ENCODE measurements at regions not wholly inside any gene's neighbourhood (a gene's known extent, or its start where the extent isn't known, plus 50 kb on each side); places are given as distances from the start of the nearest gene placed in this dataset.

GRCh38 chr10:29734640-29734961, 99.8 kb upstream of the SVIL start:
- Histone ChIP-seq H3K4me2 (peak overlapping the region; percentile 96), H2AFZ (ENCODE audit: low read depth) (no peak overlapping the region), H3K9me2 (no peaks in the 10 kb centered on the region), H3K36me3 (replicated peaks in 1 of 2; ENCODE audit: control insufficient read depth in 1 of 2, insufficient read depth in 2 of 2, low read length in 1 of 2) (peaks cover 0 to 17% of the 10 kb centered on the region in 2 experiments), H3K27me3 (ENCODE audit: insufficient read depth) (no peaks in the 10 kb centered on the region), H4K20me1 (ENCODE audit: insufficient read depth) (peaks cover 42% of the 10 kb centered on the region; the same call in 1 of the 2 replicates), H3K9me3 (no peaks in the 10 kb centered on the region), H3K4me1 (ENCODE audit: control insufficient read depth in 1 of 2, insufficient read depth in 2 of 2, low read depth in 1 of 2, low read length in 1 of 2) (peaks cover 12 to 15% of the 10 kb centered on the region in 2 experiments; a peak in 1 of 4 replicates), H3K4me3 (ENCODE audit: low read depth in 2 of 2, low read length in 1 of 2) (peak overlapping the region; percentile 81 to 89), H3K27ac (ENCODE audit: low read depth in 2 of 2, low read length in 1 of 2) (peak overlapping the region in 1 of 2 experiments; percentile 86; a peak in 2 of 4 replicates), H3F3A (replicated peaks; ENCODE audit: insufficient read depth) (no peaks in the 10 kb centered on the region), H3K79me2 (ENCODE audit: insufficient read depth) (peaks cover 62% of the 10 kb centered on the region), H3K9ac (peak overlapping the region; percentile 73)
- ChIA-PET POLR2A (interaction anchor here (0.9 kb wide), 1 partner anchor 325 kb away, joined by 3 read pairs; no protein-coding TSS in a partner anchor), CTCF (interaction anchor here (0.6 to 2.6 kb wide), 12 partner anchors 9 to 268 kb away, joined by 3 to 21 read pairs (median 4); no protein-coding TSS in a partner anchor)
- DNase-seq = no peak
- TF ChIP-seq ELF1 (IDR thresholded peaks at IDR 0.05) (no peak), SIN3A (IDR thresholded peaks at IDR 0.05; ENCODE audit: borderline replicate concordance, low read depth, low read length) (peak; percentile 22; the same call in 1 of the 2 replicates)
- WGBS (ENCODE audit: low lambda C conversion rate) = 69% methylated on average over 10 of the region's 10 CpGs

GRCh38 chr10:29733323-29733722, 98.6 kb upstream of the SVIL start:
- WGBS (ENCODE audit: low lambda C conversion rate) = 85% methylated on average over 6 of the region's 6 CpGs
- Histone ChIP-seq H3K9me2 (no peaks in the 10 kb centered on the region), H3K9me3 (no peaks in the 10 kb centered on the region), H3K27me3 (ENCODE audit: insufficient read depth) (no peaks in the 10 kb centered on the region), H4K20me1 (ENCODE audit: insufficient read depth) (peaks cover 53% of the 10 kb centered on the region), H3K27ac (ENCODE audit: low read depth in 2 of 2, low read length in 1 of 2) (no peak overlapping the region), H3K4me3 (ENCODE audit: low read depth in 2 of 2, low read length in 1 of 2) (peak overlapping the region; percentile 81 to 89; a peak in 3 of 4 replicates), H3F3A (replicated peaks; ENCODE audit: insufficient read depth) (peaks cover under 1% of the 10 kb centered on the region), H3K9ac (no peak overlapping the region), H3K36me3 (replicated peaks in 1 of 2; ENCODE audit: control insufficient read depth in 1 of 2, insufficient read depth in 2 of 2, low read length in 1 of 2) (peaks cover 0 to 23% of the 10 kb centered on the region in 2 experiments), H3K4me2 (peak overlapping the region; percentile 96), H3K4me1 (ENCODE audit: control insufficient read depth in 1 of 2, insufficient read depth in 2 of 2, low read depth in 1 of 2, low read length in 1 of 2) (peaks cover 18 to 19% of the 10 kb centered on the region in 2 experiments; a peak in 2 of 4 replicates), H2AFZ (ENCODE audit: low read depth) (no peak overlapping the region), H3K79me2 (ENCODE audit: insufficient read depth) (peaks cover 75% of the 10 kb centered on the region)
- TF ChIP-seq RAD21 (IDR thresholded peaks at IDR 0.05; ENCODE audit: low read length) (no peak), FOSL2 (IDR thresholded peaks at IDR 0.05; ENCODE audit: borderline replicate concordance, low read depth) (no peak), SIN3A (IDR thresholded peaks at IDR 0.05; ENCODE audit: borderline replicate concordance, low read depth, low read length) (no peak), TAF1 (IDR thresholded peaks at IDR 0.05; ENCODE audit: borderline replicate concordance, low read depth, low read length) (no peak)
- CTCF ChIA-PET = interaction anchor here (0.6 to 1.1 kb wide), 2 partner anchors 16 to 40 kb away, joined by 3 to 5 read pairs; no protein-coding TSS in a partner anchor
- POLR2A ChIA-PET = no interaction called here
- DNase-seq = no peak

GRCh38 chr10:29732918-29733317, 98.1 kb upstream of the SVIL start:
- peak overlapping the region in 1 of 2 experiments; percentile 89; a peak in 1 of 4 replicates for H3K4me3 ChIP-seq (ENCODE audit: low read depth in 2 of 2, low read length in 1 of 2)
- no peaks in the 10 kb centered on the region for H3K27me3 ChIP-seq (ENCODE audit: insufficient read depth)
- peaks cover 57% of the 10 kb centered on the region for H4K20me1 ChIP-seq (ENCODE audit: insufficient read depth)
- no peaks in the 10 kb centered on the region for H3K9me2 ChIP-seq
- DNase-seq = no peak
- no peak overlapping the region for H3K9ac ChIP-seq
- no peak for TF ChIP-seq RAD21 (IDR thresholded peaks at IDR 0.05; ENCODE audit: low read length)
- TF ChIP-seq SIN3A (IDR thresholded peaks at IDR 0.05; ENCODE audit: borderline replicate concordance, low read depth, low read length) = no peak
- peak overlapping the region; percentile 96; the same call in 1 of the 2 replicates for H3K4me2 ChIP-seq
- 92% methylated on average over 2 of the region's 2 CpGs for WGBS (ENCODE audit: low lambda C conversion rate)
- CTCF ChIA-PET = interaction anchor here (1.1 kb wide), 1 partner anchor 16 kb away, joined by 3 read pairs; no protein-coding TSS in a partner anchor
- peaks cover 18 to 19% of the 10 kb centered on the region in 2 experiments; a peak in 2 of 4 replicates for H3K4me1 ChIP-seq (ENCODE audit: control insufficient read depth in 1 of 2, insufficient read depth in 2 of 2, low read depth in 1 of 2, low read length in 1 of 2)
- peaks cover 79% of the 10 kb centered on the region for H3K79me2 ChIP-seq (ENCODE audit: insufficient read depth)
- H3K9me3 ChIP-seq = no peaks in the 10 kb centered on the region
- peaks cover 4% of the 10 kb centered on the region for H3F3A ChIP-seq (replicated peaks; ENCODE audit: insufficient read depth)
- POLR2A ChIA-PET = no interaction called here
- peaks cover 0 to 27% of the 10 kb centered on the region in 2 experiments for H3K36me3 ChIP-seq (replicated peaks in 1 of 2; ENCODE audit: control insufficient read depth in 1 of 2, insufficient read depth in 2 of 2, low read length in 1 of 2)
- no peak overlapping the region; a peak in 1 of 4 replicates for H3K27ac ChIP-seq (ENCODE audit: low read depth in 2 of 2, low read length in 1 of 2)
- no peak overlapping the region for H2AFZ ChIP-seq (ENCODE audit: low read depth)

Measured in SK-N-SH (cell line).